ENCODE measurements at regions not wholly inside any gene's neighbourhood (a gene's known extent, or its start where the extent isn't known, plus 50 kb on each side); places are given as distances from the start of the nearest gene placed in this dataset.

GRCh38 chr9:11269036-11269435 lies 656.2 kb upstream of the PTPRD start:
- no peak for TF ChIP-seq CTCF (IDR thresholded peaks at IDR 0.05; ENCODE audit: low read length)
- TF ChIP-seq EZH2 (optimal IDR thresholded peaks at IDR 0.05; ENCODE audit: low read depth, low read length) = no peak
- TF ChIP-seq EZH2phosphoT487 (IDR thresholded peaks at IDR 0.05; ENCODE audit: low read length) = no peak

Data from MM.1S (cell line).